GM19238 (cell line): ENCODE measurements at regions not wholly inside any gene's neighbourhood (a gene's known extent, or its start where the extent isn't known, plus 50 kb on each side); places are given as distances from the start of the nearest gene placed in this dataset.

Source experiments
- DNase-seq: peaks from one replicate; pipeline ENCODE4 v3.0.0; 2011; ENCODE audit warnings: low spot score; ENCODE audit not compliant: insufficient read length

- no peak for DNase-seq
Measured at GRCh38 chr6:2536451-2536850, 214.3 kb downstream of the MYLK4 start.

- no peak for DNase-seq
Measured at GRCh38 chr6:2535506-2535905, 215.2 kb downstream of the MYLK4 start.

- DNase-seq: no peak
Measured at GRCh38 chr6:2534406-2535042, 216.2 kb downstream of the MYLK4 start.

- no peak for DNase-seq
Measured at GRCh38 chr6:2531426-2532215, 219.1 kb downstream of the MYLK4 start.

- DNase-seq: no peak
Measured at GRCh38 chr6:2529211-2529719, 221.5 kb downstream of the MYLK4 start.

- no peak for DNase-seq
Measured at GRCh38 chr6:2528156-2528555, 222.6 kb downstream of the MYLK4 start.

GRCh38 chr6:2526766-2527165 lies 224.0 kb downstream of the MYLK4 start:
- DNase-seq: no peak

- no peak for DNase-seq
Measured at GRCh38 chr6:2524090-2524489, 226.6 kb downstream of the MYLK4 start.

GRCh38 chr6:2523061-2523460 lies 227.7 kb downstream of the MYLK4 start:
- no peak for DNase-seq

GRCh38 chr6:2522521-2522920 lies 228.2 kb downstream of the MYLK4 start:
- DNase-seq: no peak

- DNase-seq: no peak
Measured at GRCh38 chr6:2517855-2518473, 232.8 kb downstream of the MYLK4 start.

GRCh38 chr6:2517401-2517800 lies 233.3 kb downstream of the MYLK4 start:
- DNase-seq: no peak

GRCh38 chr6:2516059-2516458 lies 234.7 kb downstream of the MYLK4 start:
- no peak for DNase-seq

- no peak for DNase-seq
Measured at GRCh38 chr6:2514965-2515543, 235.7 kb downstream of the MYLK4 start.

GRCh38 chr6:2512802-2513201 lies 237.9 kb downstream of the MYLK4 start:
- no peak for DNase-seq

- no peak for DNase-seq
Measured at GRCh38 chr6:2510316-2510715, 240.4 kb downstream of the MYLK4 start.

- no peak for DNase-seq
Measured at GRCh38 chr6:2509711-2510110, 241.0 kb downstream of the MYLK4 start.

- DNase-seq: no peak
Measured at GRCh38 chr6:2508071-2508470, 242.7 kb downstream of the MYLK4 start.

- DNase-seq: no peak
Measured at GRCh38 chr6:2507521-2508037, 243.1 kb downstream of the MYLK4 start.

- no peak for DNase-seq
Measured at GRCh38 chr6:2507016-2507415, 243.7 kb downstream of the MYLK4 start.

GRCh38 chr6:2505624-2506023 lies 245.1 kb downstream of the MYLK4 start:
- DNase-seq: no peak
